WTC11 (cell line): ENCODE measurements at regions not wholly inside any gene's neighbourhood (a gene's known extent, or its start where the extent isn't known, plus 50 kb on each side); places are given as distances from the start of the nearest gene placed in this dataset.

Source experiments
- ATAC-seq: fragments of 200-7000 bp; cut with Tn5 transposase; 2 replicates; pipeline ENCODE4 v1.10.0; 2021; ENCODE audit warnings: mild to moderate bottlenecking, moderate library complexity
- CTCF ChIA-PET: fragments of 300-600 bp; sonication (Branson Sonifier 250); formaldehyde crosslinking; loops from one replicate; lab custom pipeline; 2021; ENCODE audit warnings: antibody characterized with exemption; lab: Charles Lee
- POLR2A ChIA-PET: fragments of 350-600 bp; sonication (Branson Sonifier 250); formaldehyde crosslinking; loops from one replicate; lab custom pipeline; 2021; ENCODE audit warnings: antibody characterized with exemption; lab: Charles Lee
- DNase-seq: peaks from one replicate; pipeline ENCODE4 v3.0.0; 2021; ENCODE audit warnings: low spot score
- H3K27ac Mint-ChIP-seq: 2 replicates; pipeline ENCODE4 v1.8.0; 2021; ENCODE audit warnings: mixed read lengths
- H3K27me3 Mint-ChIP-seq: 2 replicates; pipeline ENCODE4 v1.8.0; 2021; ENCODE audit warnings: low read depth, mild to moderate bottlenecking, moderate library complexity, mixed read lengths
- H3K36me3 Mint-ChIP-seq: 2 replicates; pipeline ENCODE4 v1.8.0; 2021; ENCODE audit warnings: mixed read lengths
- H3K4me1 Mint-ChIP-seq: 2 replicates; pipeline ENCODE4 v1.8.0; 2022; ENCODE audit warnings: mixed read lengths
- H3K4me3 Mint-ChIP-seq: 2 replicates; pipeline ENCODE4 v1.8.0; 2021; ENCODE audit warnings: mild to moderate bottlenecking, moderate library complexity, mixed read lengths
- H3K9me3 Mint-ChIP-seq: 2 replicates; pipeline ENCODE4 v1.8.0; 2021; ENCODE audit warnings: mixed read lengths
- ESRRA ChIP-seq: sonication (generic); formaldehyde crosslinking; IDR thresholded peaks from 2 replicates; pipeline ENCODE4 v1.8.1; 2022; ENCODE audit warnings: mild to moderate bottlenecking, missing genetic modification reagents, borderline replicate concordance
- GTF2I ChIP-seq: fragments of 250-450 bp; sonication (Bioruptor Pico); conservative IDR thresholded peaks from 2 replicates; pipeline ENCODE4 v1.4.0; 2021; ENCODE audit warnings: mild to moderate bottlenecking
- IRF2 ChIP-seq: sonication (generic); formaldehyde crosslinking; IDR thresholded peaks from 2 replicates; pipeline ENCODE4 v1.8.0; 2022; ENCODE audit warnings: low read depth, missing genetic modification reagents, borderline replicate concordance
- MYBL2 ChIP-seq: sonication (generic); formaldehyde crosslinking; IDR thresholded peaks from 2 replicates; pipeline ENCODE4 v1.8.1; 2023; ENCODE audit warnings: mild to moderate bottlenecking, moderate library complexity, missing genetic modification reagents
- NR1H2 ChIP-seq: sonication (generic); formaldehyde crosslinking; IDR thresholded peaks from 2 replicates; pipeline ENCODE4 v1.9.0; 2021; ENCODE audit warnings: mild to moderate bottlenecking, moderate library complexity, missing genetic modification reagents
- NR3C1 ChIP-seq: sonication (generic); formaldehyde crosslinking; conservative IDR thresholded peaks from 2 replicates; pipeline ENCODE4 v1.8.1; 2023; ENCODE audit warnings: low read depth, mild to moderate bottlenecking, missing genetic modification reagents
- SOX15 ChIP-seq: fragments of 250-450 bp; sonication (Bioruptor Pico); IDR thresholded peaks from 2 replicates; pipeline ENCODE4 v1.9.0; 2021; ENCODE audit warnings: mild to moderate bottlenecking
- TEAD4 ChIP-seq: sonication (generic); formaldehyde crosslinking; IDR thresholded peaks from 2 replicates; pipeline ENCODE4 v1.8.0; 2022; ENCODE audit warnings: mild to moderate bottlenecking, missing genetic modification reagents
- ZNF396 ChIP-seq: fragments of 250-450 bp; sonication (Bioruptor Pico); IDR thresholded peaks from 2 replicates; pipeline ENCODE4 v1.8.0; 2021; ENCODE audit warnings: mild to moderate bottlenecking, moderate library complexity, borderline replicate concordance
- ZNF671 ChIP-seq: fragments of 250-450 bp; sonication (Bioruptor Pico); IDR thresholded peaks from 2 replicates; pipeline ENCODE4 v1.8.0; 2021; ENCODE audit warnings: mild to moderate bottlenecking
- TF ChIP-seq, protein P1 (sequence below): sonication (generic); formaldehyde crosslinking; IDR thresholded peaks from 2 replicates; pipeline ENCODE4 v1.8.0; 2022; ENCODE audit warnings: mild to moderate bottlenecking, missing genetic modification reagents
- TF ChIP-seq, protein P2 (sequence below): sonication (generic); formaldehyde crosslinking; IDR thresholded peaks from 2 replicates; pipeline ENCODE4 v1.8.1; 2023; ENCODE audit warnings: mild to moderate bottlenecking, missing genetic modification reagents
- TF ChIP-seq, protein P3 (sequence below): fragments of 250-450 bp; sonication (Bioruptor Pico); IDR thresholded peaks from 2 replicates; pipeline ENCODE4 v1.9.0; 2021; ENCODE audit warnings: mild to moderate bottlenecking
- TF ChIP-seq, protein P4 (sequence below): sonication (generic); formaldehyde crosslinking; IDR thresholded peaks from 2 replicates; pipeline ENCODE4 v1.8.0; 2023; ENCODE audit warnings: missing genetic modification reagents, mild to moderate bottlenecking, borderline replicate concordance
- TF ChIP-seq, protein P5 (sequence below): fragments of 250-450 bp; sonication (Bioruptor Pico); IDR thresholded peaks from 2 replicates; pipeline ENCODE4 v1.9.0; 2021; ENCODE audit warnings: moderate library complexity, mild to moderate bottlenecking, inconsistent platforms, borderline replicate concordance
- TF ChIP-seq, protein P6 (sequence below): sonication (generic); formaldehyde crosslinking; conservative IDR thresholded peaks from 2 replicates; pipeline ENCODE4 v1.8.1; 2023; ENCODE audit warnings: mild to moderate bottlenecking, low read depth, missing genetic modification reagents, moderate library complexity
- TF ChIP-seq, protein P7 (sequence below): sonication (generic); formaldehyde crosslinking; IDR thresholded peaks from 2 replicates; pipeline ENCODE4 v1.8.1; 2022; ENCODE audit warnings: mild to moderate bottlenecking, missing genetic modification reagents, moderate library complexity, borderline replicate concordance
- TF ChIP-seq, protein P8 (sequence below): sonication (generic); formaldehyde crosslinking; IDR thresholded peaks from 2 replicates; pipeline ENCODE4 v1.8.1; 2022; ENCODE audit warnings: mild to moderate bottlenecking, moderate library complexity, missing genetic modification reagents

DNA sequence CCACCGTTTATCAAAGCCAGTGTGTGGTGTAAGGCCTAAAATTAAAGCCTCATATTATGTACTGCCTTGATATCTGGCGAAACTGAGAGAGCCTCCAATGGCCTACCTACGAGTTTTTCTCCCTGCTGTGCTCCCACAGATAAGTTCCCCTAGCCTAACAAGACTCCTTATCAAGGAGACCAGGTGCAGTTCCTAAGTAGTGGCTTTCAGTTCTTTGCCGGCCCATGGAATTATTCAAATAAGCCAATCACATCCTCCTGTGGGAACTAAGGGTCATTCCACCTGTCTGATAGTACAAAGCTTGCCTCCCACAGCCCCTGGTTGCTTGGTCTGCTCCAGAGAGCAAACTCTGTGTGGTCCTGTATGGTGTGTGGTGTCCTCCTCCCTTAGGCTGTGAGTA, 99.8 kb upstream of the TEX13C start:
- TF ChIP-seq, protein P1, sequence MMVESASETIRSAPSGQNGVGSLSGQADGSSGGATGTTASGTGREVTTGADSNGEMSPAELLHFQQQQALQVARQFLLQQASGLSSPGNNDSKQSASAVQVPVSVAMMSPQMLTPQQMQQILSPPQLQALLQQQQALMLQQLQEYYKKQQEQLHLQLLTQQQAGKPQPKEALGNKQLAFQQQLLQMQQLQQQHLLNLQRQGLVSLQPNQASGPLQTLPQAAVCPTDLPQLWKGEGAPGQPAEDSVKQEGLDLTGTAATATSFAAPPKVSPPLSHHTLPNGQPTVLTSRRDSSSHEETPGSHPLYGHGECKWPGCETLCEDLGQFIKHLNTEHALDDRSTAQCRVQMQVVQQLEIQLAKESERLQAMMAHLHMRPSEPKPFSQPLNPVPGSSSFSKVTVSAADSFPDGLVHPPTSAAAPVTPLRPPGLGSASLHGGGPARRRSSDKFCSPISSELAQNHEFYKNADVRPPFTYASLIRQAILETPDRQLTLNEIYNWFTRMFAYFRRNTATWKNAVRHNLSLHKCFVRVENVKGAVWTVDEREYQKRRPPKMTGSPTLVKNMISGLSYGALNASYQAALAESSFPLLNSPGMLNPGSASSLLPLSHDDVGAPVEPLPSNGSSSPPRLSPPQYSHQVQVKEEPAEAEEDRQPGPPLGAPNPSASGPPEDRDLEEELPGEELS (CRISPR knock-in tag): no peak
- TF ChIP-seq NR1H2 (CRISPR knock-in tag) (no peak), IRF2 (CRISPR knock-in tag) (no peak), NR3C1 (CRISPR knock-in tag) (no peak), ZNF671 (CRISPR knock-in tag) (no peak)
- TF ChIP-seq, protein P2, sequence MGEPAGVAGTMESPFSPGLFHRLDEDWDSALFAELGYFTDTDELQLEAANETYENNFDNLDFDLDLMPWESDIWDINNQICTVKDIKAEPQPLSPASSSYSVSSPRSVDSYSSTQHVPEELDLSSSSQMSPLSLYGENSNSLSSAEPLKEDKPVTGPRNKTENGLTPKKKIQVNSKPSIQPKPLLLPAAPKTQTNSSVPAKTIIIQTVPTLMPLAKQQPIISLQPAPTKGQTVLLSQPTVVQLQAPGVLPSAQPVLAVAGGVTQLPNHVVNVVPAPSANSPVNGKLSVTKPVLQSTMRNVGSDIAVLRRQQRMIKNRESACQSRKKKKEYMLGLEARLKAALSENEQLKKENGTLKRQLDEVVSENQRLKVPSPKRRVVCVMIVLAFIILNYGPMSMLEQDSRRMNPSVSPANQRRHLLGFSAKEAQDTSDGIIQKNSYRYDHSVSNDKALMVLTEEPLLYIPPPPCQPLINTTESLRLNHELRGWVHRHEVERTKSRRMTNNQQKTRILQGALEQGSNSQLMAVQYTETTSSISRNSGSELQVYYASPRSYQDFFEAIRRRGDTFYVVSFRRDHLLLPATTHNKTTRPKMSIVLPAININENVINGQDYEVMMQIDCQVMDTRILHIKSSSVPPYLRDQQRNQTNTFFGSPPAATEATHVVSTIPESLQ: no peak
- no peaks in the 10 kb centered on the region for H3K4me1 Mint-ChIP-seq
- no peak for ATAC-seq
- ChIA-PET CTCF (no interaction called here), POLR2A (no interaction called here)
- H3K27me3 Mint-ChIP-seq: no peaks in the 10 kb centered on the region
- H3K9me3 Mint-ChIP-seq: peaks cover 7% of the 10 kb centered on the region; the same call in 1 of the 2 replicates
- DNase-seq: no peak
- H3K4me3 Mint-ChIP-seq: no peak overlapping the region
- H3K36me3 Mint-ChIP-seq: no peaks in the 10 kb centered on the region
- H3K27ac Mint-ChIP-seq: no peak overlapping the region

DNA sequence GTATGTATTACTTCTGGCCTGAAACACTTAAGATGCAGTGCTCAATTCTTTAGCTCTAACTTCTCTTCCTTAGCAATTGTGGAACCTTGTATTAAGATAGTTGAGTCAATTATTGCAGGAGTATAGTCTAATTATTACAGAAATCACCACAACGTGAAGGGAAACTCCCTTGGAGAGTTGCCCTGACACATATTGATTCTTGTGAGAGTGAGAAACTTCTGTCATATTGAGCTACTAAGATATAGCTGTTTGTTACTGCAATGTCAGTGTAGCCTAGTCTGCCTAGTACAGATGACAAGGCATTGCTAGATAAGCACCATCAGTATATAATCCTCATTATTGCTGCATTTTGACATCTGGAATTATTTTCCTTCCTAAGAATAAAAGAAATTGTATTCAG, 82.7 kb upstream of the TEX13C start:
- CTCF ChIA-PET: no interaction called here
- no peak for ATAC-seq
- no peaks in the 10 kb centered on the region for H3K9me3 Mint-ChIP-seq
- TF ChIP-seq, protein P3, sequence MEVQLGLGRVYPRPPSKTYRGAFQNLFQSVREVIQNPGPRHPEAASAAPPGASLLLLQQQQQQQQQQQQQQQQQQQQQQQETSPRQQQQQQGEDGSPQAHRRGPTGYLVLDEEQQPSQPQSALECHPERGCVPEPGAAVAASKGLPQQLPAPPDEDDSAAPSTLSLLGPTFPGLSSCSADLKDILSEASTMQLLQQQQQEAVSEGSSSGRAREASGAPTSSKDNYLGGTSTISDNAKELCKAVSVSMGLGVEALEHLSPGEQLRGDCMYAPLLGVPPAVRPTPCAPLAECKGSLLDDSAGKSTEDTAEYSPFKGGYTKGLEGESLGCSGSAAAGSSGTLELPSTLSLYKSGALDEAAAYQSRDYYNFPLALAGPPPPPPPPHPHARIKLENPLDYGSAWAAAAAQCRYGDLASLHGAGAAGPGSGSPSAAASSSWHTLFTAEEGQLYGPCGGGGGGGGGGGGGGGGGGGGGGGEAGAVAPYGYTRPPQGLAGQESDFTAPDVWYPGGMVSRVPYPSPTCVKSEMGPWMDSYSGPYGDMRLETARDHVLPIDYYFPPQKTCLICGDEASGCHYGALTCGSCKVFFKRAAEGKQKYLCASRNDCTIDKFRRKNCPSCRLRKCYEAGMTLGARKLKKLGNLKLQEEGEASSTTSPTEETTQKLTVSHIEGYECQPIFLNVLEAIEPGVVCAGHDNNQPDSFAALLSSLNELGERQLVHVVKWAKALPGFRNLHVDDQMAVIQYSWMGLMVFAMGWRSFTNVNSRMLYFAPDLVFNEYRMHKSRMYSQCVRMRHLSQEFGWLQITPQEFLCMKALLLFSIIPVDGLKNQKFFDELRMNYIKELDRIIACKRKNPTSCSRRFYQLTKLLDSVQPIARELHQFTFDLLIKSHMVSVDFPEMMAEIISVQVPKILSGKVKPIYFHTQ (CRISPR knock-in tag): no peak
- no peak for TF ChIP-seq ZNF396 (CRISPR knock-in tag)
- no peak for TF ChIP-seq SOX15 (CRISPR knock-in tag)
- TF ChIP-seq ESRRA (CRISPR knock-in tag): no peak
- TF ChIP-seq TEAD4 (CRISPR knock-in tag): no peak
- TF ChIP-seq, protein P4, sequence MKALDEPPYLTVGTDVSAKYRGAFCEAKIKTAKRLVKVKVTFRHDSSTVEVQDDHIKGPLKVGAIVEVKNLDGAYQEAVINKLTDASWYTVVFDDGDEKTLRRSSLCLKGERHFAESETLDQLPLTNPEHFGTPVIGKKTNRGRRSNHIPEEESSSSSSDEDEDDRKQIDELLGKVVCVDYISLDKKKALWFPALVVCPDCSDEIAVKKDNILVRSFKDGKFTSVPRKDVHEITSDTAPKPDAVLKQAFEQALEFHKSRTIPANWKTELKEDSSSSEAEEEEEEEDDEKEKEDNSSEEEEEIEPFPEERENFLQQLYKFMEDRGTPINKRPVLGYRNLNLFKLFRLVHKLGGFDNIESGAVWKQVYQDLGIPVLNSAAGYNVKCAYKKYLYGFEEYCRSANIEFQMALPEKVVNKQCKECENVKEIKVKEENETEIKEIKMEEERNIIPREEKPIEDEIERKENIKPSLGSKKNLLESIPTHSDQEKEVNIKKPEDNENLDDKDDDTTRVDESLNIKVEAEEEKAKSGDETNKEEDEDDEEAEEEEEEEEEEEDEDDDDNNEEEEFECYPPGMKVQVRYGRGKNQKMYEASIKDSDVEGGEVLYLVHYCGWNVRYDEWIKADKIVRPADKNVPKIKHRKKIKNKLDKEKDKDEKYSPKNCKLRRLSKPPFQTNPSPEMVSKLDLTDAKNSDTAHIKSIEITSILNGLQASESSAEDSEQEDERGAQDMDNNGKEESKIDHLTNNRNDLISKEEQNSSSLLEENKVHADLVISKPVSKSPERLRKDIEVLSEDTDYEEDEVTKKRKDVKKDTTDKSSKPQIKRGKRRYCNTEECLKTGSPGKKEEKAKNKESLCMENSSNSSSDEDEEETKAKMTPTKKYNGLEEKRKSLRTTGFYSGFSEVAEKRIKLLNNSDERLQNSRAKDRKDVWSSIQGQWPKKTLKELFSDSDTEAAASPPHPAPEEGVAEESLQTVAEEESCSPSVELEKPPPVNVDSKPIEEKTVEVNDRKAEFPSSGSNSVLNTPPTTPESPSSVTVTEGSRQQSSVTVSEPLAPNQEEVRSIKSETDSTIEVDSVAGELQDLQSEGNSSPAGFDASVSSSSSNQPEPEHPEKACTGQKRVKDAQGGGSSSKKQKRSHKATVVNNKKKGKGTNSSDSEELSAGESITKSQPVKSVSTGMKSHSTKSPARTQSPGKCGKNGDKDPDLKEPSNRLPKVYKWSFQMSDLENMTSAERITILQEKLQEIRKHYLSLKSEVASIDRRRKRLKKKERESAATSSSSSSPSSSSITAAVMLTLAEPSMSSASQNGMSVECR (CRISPR knock-in tag): no peak
- TF ChIP-seq, protein P5, sequence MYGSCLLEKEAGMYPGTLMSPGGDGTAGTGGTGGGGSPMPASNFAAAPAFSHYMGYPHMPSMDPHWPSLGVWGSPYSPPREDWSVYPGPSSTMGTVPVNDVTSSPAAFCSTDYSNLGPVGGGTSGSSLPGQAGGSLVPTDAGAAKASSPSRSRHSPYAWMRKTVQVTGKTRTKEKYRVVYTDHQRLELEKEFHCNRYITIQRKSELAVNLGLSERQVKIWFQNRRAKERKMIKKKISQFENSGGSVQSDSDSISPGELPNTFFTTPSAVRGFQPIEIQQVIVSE (CRISPR knock-in tag): no peak
- TF ChIP-seq, protein P6, sequence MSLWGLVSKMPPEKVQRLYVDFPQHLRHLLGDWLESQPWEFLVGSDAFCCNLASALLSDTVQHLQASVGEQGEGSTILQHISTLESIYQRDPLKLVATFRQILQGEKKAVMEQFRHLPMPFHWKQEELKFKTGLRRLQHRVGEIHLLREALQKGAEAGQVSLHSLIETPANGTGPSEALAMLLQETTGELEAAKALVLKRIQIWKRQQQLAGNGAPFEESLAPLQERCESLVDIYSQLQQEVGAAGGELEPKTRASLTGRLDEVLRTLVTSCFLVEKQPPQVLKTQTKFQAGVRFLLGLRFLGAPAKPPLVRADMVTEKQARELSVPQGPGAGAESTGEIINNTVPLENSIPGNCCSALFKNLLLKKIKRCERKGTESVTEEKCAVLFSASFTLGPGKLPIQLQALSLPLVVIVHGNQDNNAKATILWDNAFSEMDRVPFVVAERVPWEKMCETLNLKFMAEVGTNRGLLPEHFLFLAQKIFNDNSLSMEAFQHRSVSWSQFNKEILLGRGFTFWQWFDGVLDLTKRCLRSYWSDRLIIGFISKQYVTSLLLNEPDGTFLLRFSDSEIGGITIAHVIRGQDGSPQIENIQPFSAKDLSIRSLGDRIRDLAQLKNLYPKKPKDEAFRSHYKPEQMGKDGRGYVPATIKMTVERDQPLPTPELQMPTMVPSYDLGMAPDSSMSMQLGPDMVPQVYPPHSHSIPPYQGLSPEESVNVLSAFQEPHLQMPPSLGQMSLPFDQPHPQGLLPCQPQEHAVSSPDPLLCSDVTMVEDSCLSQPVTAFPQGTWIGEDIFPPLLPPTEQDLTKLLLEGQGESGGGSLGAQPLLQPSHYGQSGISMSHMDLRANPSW: no peak
- no peak for TF ChIP-seq GTF2I
- TF ChIP-seq, protein P7, sequence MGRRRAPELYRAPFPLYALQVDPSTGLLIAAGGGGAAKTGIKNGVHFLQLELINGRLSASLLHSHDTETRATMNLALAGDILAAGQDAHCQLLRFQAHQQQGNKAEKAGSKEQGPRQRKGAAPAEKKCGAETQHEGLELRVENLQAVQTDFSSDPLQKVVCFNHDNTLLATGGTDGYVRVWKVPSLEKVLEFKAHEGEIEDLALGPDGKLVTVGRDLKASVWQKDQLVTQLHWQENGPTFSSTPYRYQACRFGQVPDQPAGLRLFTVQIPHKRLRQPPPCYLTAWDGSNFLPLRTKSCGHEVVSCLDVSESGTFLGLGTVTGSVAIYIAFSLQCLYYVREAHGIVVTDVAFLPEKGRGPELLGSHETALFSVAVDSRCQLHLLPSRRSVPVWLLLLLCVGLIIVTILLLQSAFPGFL (CRISPR knock-in tag): no peak
- TF ChIP-seq, protein P8, sequence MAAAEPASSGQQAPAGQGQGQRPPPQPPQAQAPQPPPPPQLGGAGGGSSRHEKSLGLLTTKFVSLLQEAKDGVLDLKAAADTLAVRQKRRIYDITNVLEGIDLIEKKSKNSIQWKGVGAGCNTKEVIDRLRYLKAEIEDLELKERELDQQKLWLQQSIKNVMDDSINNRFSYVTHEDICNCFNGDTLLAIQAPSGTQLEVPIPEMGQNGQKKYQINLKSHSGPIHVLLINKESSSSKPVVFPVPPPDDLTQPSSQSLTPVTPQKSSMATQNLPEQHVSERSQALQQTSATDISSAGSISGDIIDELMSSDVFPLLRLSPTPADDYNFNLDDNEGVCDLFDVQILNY (CRISPR knock-in tag): no peak
- TF ChIP-seq MYBL2 (CRISPR knock-in tag): no peak
- TF ChIP-seq IRF2 (CRISPR knock-in tag): no peak

More for the DNA sequence above, 82.7 kb upstream of the TEX13C start:
- Mint-ChIP-seq H3K27ac (no peak overlapping the region), H3K4me3 (no peak overlapping the region), H3K4me1 (no peaks in the 10 kb centered on the region), H3K27me3 (no peaks in the 10 kb centered on the region), H3K36me3 (no peaks in the 10 kb centered on the region)
- POLR2A ChIA-PET: no interaction called here
- no peak for DNase-seq
